Kidney tubule cell (primary cell): ENCODE measurements at regions not wholly inside any gene's neighbourhood (a gene's known extent, or its start where the extent isn't known, plus 50 kb on each side); places are given as distances from the start of the nearest gene placed in this dataset.

Source experiments
- DNase-seq: peaks from one replicate; pipeline ENCODE4 v3.0.0-alpha.2; 2018; ENCODE audit warnings: low spot score

GRCh38 chr18:22544626-22545025, 126.9 kb upstream of the CTAGE1 start:
- DNase-seq, result no peak

- DNase-seq, result no peak
Measured at GRCh38 chr18:22545066-22545760, 127.5 kb upstream of the CTAGE1 start.

- no peak for DNase-seq
Measured at GRCh38 chr18:22546905-22547570, 129.3 kb upstream of the CTAGE1 start.

- peak; percentile 60 for DNase-seq
Measured at GRCh38 chr18:22547807-22548561, 130.3 kb upstream of the CTAGE1 start.

- DNase-seq, result no peak
Measured at GRCh38 chr18:22549260-22549937, 131.7 kb upstream of the CTAGE1 start.

- DNase-seq, result peak; percentile 44
Measured at GRCh38 chr18:22550366-22550765, 132.7 kb upstream of the CTAGE1 start.

- DNase-seq, result no peak
Measured at GRCh38 chr18:22550861-22551260, 133.1 kb upstream of the CTAGE1 start.

- peak; percentile 99 for DNase-seq
Measured at GRCh38 chr18:22551536-22552151, 133.9 kb upstream of the CTAGE1 start.

GRCh38 chr18:22552254-22552653, 134.5 kb upstream of the CTAGE1 start:
- DNase-seq, result peak; percentile 79

GRCh38 chr18:22552899-22553460, 135.3 kb upstream of the CTAGE1 start:
- DNase-seq, result no peak

- DNase-seq, result peak; percentile 77
Measured at GRCh38 chr18:22556222-22557167, 138.8 kb upstream of the CTAGE1 start.

- DNase-seq, result no peak
Measured at GRCh38 chr18:22557168-22557941, 139.6 kb upstream of the CTAGE1 start.

- peak; percentile 75 for DNase-seq
Measured at GRCh38 chr18:22558945-22559385, 141.2 kb upstream of the CTAGE1 start.

GRCh38 chr18:22559414-22560274, 141.9 kb upstream of the CTAGE1 start:
- DNase-seq, result peak; percentile 67

- DNase-seq, result no peak
Measured at GRCh38 chr18:22560275-22560610, 142.5 kb upstream of the CTAGE1 start.

GRCh38 chr18:22560797-22561196, 143.1 kb upstream of the CTAGE1 start:
- no peak for DNase-seq

GRCh38 chr18:22563164-22563583, 145.5 kb upstream of the CTAGE1 start:
- peak; percentile 88 for DNase-seq

- DNase-seq, result peak; percentile 43
Measured at GRCh38 chr18:22564036-22564435, 146.3 kb upstream of the CTAGE1 start.
